Activated T-cell treated with anti-CD3 and anti-CD28 coated beads for 48 hours (primary cell): ENCODE measurements at regions not wholly inside any gene's neighbourhood (a gene's known extent, or its start where the extent isn't known, plus 50 kb on each side); places are given as distances from the start of the nearest gene placed in this dataset.
"Not testable (repeated sequence)": the region's sequence is repeated elsewhere in the genome, so short reads cannot be mapped to it uniquely, and the experiment has no call there.

Experiments
- DNase-seq: peaks from one replicate; pipeline ENCODE4 v3.0.0-alpha.2; 2020; ENCODE audit warnings: low read depth

DNA sequence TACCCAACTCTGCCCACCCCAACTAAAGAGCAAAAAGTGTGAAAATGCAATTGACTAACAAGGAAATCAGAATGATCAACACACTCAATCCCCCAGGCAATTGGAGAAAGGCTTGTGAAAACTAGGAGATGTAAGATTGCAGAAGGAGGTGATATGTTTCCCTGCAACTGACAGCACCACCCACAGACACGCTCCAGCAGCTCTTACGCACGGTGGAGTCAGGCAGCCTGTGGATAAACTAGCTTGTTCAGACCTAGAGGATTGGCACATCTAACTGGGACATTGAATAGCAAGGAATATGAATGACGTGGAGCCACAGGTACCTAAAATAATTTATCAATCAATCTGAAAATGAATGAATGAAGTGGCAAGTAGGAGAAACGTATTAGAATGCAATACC is 125.7 kb upstream of the MYO3A start:
- DNase-seq = no peak

DNA sequence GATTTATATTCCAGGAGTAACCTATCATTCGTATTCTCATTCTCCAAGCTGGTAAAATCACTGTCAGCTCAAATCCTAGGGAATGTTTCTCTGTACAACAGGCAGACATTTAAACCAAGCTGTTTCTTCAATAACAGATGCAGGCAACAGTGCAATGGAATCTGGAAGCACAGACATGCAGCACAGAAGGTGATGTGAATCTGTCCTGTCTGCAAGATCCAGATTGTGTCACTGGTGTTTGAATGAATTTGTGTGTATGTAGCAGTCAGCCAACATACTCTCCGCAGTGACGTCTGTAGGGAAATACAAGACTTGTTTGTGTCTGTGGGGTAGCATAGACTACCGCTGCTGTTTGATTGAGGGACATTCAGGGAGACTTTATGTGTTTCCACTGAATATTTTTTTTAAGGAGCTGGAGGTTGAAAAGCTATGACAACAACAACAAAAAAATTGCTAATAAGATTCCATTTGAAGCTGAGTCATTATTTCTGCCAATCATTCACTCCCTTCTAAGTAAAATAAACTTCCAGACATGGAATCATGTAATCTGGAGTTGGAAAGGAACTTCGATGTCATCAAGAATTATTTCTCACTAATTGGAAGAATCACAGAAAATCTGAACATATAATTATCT is 122.9 kb upstream of the MYO3A start:
- no peak for DNase-seq

DNA sequence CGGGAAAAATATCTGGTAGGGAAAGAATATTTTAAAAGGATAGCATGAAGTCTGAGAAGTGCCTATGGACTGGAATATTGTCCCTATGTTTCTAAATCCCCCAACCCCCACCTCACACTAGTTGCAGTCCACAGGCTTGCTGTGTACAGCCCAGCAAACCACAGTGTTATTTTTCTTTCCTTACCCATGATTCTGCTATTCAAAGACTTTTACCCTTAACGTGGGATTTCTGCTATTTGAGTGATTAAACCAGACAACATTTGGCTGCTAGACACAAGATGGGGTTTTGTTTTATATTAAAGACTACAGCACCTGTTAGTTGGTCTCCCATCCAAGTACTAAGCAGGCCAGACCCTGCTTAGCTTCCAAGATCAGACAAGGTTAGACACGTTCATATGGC is 120.5 kb upstream of the MYO3A start:
- no peak for DNase-seq

DNA sequence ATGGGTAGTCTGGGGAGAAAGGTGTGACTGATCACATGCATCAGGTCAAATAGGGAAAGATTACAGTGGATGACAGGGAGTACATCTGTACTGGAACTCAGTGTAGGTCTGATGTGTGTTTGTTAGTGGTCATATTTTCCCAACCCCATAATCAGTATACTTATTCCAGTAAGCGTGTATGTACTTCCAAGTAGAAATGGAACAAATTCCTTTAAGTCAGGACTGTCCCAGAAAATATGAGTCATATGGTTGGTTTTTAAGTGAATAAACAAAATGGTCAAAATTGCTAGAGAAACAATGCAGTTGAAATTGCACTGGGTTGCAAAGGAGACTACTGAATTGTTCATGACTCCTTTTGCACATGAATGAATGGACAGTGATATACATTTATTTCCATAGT is 118.8 kb upstream of the MYO3A start:
- no peak for DNase-seq

DNA sequence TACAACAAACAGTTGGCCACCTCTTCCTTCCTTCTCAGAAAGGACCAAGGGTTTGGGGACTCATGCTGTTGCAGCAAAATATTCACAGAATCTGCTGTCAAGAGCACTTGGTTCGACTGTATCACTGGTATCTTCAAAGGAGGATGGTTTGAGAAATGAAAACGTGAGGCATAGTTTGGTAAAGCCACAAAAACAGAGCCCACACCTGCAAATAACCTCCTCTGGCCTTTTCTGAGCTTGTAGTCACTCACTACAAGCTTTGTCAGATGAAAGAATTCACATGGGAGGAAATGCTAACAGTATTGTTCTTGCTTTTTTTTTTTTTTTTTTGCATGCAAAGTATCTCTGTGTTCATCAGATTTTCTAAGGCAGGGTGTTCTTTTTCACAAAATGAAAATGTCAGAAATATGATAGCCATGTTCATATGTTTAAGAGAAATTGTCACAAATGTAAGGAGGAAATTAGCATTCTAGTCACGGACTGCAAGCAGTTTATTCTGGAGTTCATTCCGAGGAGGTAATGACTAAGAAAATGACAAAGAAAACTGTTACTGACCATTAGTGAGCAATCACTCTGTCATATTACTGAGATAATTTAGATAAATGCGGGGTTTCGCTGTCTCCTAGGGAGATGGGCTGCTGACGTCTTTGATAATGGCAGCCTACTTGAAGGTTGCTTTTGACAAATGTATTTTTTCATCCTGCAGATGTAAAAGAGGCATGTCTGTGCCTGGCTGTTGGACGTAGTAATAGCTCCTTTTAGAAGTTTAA is 117.8 kb upstream of the MYO3A start:
- no peak for DNase-seq

DNA sequence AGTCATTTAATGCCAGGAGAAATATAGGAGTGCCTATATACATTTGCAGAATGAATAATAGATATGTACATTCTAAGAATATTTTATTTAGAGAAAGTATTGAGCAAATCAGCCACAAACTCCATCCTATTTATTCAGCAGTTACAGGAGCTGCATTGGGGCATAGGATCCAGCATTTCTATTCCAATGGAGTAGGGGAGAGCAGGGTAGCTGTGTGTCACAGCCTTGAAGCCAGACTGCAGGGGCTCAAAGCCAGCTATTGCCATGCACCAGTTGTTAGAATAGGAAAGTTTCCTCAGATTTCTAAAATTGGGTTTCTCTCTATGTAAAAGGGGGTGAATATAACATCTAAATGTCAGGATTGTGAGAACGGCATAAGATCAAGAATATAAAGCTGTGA is 116.8 kb upstream of the MYO3A start:
- no peak for DNase-seq

DNA sequence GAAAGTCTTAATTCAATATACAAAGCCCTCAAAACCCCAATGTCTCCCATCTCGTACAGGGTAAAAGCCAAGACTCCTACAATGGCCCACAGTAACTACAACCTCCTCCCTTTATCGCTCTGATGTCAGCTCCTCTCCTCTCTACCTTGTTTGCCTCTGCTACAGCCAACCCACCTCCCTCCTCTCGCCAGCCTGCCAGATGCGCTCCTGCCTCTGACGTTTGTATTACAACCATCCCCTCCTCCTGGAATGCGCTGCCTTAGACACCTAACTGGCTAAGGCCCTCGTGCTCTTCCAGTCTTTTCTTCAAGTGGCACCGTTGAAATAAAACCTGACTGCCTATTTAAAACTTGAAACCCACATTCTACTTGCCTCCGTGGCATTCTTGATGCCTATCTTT is 115.3 kb upstream of the MYO3A start:
- DNase-seq = no peak

DNA sequence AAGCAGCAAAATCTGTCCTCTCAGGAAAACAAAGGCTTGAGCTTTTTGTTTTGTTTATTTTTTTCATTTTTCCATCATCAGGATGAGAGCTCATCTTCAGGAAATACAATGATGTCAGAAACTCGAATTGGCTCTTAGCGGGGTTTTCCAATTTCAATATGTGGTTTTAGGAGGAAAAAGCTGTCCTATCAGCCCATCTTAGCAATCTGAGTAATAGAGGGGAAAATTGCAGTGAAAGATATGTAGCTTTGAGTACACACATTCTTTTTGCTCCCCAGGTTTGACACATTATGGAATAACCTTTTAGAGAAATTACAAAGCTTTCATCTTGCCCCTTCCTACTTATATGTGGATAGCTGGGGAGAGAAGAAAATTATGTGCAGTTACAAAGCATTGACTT is 113.6 kb upstream of the MYO3A start:
- DNase-seq = no peak

DNA sequence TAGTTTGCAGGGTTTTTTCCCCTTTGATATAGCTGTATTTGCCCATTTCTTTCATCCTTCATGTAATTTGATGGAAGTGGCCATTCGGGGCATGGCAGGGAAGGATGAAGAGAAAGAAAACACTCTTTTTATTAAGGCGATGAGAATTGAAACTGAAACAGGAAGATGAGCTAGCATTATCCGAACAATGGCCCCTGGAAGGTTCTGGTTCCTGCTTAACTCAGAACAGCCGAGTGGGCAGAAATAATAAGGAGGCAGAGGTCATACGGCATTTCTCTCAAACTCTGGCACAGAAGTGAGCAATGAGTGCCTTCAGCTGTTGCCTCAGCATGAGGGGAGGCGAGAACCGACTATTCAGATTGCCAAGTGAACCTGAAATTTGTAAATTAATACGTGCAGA is 113.2 kb upstream of the MYO3A start:
- DNase-seq = no peak

DNA sequence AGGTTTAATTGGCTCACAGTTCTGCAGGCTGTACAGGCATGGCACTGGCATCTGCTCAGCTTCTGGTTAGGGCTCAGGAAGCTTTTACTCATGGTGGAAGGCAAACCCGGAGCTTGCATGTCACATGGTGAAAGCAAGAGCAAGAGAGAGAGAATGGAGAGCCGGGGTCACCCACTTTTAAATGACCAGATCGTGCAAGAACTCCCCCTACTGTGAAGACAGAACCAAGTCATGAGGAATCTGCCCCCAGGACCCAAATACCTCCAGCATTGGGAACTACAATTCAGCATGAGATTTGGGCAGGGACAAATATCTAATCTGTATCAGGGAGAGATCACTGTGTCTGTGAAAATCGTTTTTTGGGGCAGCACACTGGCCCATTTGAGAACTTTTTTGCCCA is 110.0 kb upstream of the MYO3A start:
- no peak for DNase-seq

DNA sequence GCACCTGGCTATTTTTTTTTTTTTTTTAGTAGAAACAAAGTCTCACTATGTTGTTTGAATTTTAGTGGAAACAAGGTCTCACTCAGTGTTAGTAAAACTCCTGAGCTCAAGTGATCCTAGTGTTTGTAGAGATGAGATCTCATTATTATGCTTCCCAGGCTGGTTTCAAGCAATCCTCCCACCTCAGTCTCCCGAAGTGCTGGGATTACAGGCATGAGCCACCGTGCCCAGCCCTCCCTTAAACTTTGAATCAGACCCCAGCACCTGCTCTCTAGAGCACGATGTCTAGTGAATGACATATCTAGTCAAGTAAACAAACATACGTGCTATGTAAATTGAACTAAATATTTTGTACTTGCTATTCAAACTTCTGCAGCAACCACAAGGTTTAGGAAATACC is 105.6 kb upstream of the MYO3A start:
- no peak for DNase-seq

DNA sequence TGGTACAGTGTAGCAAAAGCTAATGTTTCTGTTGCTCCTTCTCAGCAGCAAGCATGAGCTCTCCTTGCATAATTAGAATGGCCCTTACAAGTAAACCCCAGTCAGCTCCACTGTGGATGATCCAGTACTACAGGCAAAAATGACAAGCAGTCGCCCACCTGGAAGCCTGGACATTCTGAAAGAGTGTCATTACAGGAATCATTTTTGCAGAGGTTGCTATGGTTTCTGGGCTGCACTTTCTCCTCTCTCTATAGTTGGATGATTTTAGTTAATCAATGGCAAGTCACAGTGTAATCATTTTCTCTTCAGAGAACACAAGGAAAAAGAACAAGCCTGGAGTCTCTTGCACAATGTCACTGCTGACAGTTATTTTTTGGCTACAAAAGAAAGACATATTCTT is 102.9 kb upstream of the MYO3A start:
- DNase-seq = no peak

DNA sequence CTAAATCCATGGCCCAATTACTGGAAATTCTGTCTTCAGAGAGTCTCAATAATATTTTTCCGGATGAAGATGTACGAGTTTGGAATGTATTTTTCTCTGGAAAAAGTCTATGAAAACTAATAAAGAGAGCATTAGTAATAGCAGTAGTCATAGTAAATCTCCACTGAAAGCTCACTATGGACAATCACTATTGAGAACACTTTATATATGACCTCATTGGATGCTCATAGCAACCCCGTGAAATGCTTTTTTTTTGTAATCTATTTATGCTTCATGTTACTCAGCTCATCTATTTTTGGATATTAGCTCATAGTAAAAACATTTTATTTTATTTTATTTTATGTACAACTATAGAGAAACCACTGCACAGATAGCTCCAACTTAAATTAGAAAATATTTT is 94.3 kb upstream of the MYO3A start:
- DNase-seq = no peak

DNA sequence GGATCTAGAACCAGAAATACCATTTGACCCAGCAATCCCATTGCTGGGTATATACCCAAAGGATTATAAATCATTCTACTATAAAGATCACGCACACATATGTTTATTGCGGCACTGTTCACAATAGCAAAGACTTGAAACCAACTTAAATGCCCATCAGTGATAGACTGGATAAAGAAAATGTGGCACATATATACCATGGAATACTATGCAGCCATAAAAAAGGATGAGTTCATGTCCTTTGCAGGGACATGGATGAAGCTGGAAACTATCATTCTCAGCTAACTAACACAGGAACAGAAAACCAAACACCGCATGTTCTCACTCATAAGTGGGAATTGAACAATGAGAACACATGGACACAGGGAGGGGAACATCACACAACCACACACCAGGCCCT is 93.2 kb upstream of the MYO3A start:
- not testable (repeated sequence) for DNase-seq

DNA sequence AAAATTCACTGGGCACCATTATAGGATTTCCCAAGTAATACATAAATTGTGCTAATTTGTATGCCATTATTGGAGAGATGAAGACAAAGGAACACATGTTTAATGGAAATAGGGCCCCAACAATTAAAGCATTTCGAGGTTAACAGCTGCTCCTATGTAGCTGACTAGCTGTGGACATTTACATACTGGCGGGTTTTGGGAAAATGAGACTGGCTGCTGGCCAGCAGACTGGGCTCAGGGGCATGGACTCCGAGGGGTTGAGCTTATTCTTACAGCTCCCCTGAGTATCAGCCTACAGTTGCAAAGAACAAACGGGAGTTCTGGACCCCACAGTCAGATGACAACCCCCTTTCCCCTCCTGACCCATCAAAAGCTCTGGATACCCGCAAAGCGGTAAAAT is 91.9 kb upstream of the MYO3A start:
- no peak for DNase-seq

DNA sequence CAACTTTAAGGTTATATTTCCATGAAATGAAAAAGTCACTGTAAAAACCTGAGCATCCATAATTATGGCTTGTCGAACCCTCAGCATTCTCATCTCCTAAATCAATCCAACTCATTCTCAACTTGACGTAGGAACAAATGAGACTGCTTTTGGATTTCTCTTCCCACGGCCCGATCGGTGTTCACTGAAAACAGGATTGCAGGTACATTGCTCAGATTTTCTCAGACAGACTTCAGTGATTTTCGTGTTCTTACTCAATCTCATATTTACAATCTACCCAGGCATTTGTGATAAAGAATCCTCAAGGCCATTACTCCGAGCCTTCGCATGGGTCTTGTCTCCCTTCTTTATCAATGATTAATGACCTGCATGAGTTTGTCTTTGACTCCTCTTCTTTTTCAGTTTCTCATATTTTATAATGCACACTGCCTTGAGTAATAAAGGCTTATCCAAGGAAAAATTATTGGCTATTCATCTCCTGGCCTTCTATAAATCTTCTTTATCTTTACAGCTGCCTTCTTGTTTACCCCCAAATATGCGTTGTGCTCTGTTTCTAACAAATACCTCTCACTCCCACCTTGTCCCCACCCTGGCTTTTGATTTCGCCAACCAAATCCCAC is 90.4 kb upstream of the MYO3A start:
- no peak for DNase-seq

DNA sequence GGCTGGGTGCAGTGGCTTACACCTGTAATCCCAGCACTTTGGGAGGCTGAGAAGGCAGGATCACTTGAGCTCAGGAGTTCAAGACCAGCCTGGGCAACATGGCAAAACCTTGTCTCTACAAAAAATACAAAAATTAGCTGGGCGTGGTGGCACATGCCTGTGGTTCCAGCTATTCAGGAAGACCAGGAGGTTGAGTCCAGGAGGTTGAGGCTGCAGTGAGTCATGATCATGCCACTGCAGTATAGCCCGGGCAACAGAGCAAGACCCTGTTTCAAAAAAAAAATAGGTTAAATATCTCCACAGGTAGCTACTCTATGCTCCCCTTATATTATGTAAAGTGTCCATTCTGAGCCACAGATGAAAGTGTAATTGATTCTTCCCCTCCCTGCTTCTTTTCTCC is 89.3 kb upstream of the MYO3A start:
- DNase-seq = not testable (repeated sequence)

DNA sequence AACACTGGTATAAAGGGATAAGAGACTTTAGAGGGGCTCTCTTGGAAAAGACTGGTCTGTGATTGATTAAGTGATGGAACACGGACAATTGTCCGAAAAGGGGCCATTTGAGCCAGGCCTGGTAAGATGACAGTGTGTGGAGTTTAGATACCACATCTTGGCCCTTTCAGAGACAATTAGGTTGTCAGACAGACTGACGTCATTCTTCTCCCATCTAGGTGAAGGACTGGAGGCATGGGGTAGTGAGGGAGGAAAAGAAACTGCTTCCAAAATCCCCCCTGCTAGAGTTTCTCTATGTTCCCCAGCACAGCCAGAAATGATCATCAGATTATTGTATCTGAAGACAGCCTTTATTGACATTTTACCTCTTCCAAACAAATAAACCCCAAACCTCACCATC is 84.8 kb upstream of the MYO3A start:
- DNase-seq = no peak

DNA sequence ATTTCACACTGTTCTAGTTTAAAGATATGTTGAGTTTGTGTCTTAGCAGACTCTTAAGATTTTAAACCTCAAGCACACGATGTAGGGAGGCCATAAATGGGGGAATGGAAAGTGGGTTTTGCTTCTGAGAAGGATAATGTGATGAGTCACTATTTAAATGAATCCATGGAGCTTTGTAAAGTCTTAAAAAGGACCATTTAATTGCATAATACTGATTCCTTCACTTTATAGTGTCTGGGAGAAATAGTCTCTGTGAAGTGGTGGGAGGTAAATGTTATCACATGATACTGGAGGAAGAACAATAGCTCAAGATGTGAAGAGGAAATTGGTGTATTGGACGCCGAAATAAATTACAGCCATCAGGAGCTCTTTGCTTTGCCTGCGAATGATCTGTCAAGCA is 84.0 kb upstream of the MYO3A start:
- DNase-seq = no peak

DNA sequence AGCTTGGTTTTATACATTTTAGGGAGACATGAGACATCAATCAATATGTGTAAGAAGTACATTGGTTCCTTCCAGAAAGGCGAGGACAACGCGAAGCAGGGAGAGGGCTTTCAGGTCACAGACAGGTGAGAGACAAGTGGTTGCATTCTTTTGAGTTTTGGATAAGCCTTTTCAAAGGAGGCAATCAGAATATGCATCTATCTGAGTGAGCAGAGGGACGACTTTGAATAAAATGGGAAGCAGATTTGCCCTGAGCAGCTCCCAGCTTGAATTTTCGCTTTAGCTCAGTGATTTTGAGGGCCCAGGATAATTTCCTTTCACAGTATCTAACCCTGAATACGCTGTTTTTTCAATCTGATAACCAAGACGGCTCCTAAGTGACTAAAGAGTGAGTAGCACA is 82.5 kb upstream of the MYO3A start:
- DNase-seq = no peak

DNA sequence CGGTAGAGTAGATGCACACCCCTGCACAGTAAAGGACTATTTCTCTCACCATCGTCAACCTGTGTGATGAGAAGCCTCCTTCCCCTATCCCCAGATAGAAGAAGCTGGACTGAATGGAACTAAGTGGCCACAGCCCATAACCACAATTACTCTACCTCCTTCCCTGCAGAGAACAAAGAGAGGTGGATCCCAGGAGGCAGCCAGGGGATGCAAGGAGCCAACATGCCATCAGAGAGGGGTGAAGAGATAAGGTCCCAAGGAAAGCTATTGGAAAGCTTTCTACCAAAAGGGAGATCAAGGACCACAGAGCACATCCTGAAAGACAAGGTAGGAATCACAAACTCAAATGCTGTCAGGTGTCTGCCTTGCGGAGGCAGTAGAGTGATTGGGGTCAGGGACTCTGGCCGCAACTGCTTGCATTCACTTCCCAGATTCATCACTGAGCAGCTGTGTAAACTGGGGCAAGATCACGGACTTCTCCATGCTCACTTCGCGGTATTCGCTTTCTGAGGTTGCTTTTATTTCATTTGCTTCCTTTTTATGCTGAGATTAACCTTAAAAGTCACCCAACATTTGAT is 81.6 kb upstream of the MYO3A start:
- no peak for DNase-seq

DNA sequence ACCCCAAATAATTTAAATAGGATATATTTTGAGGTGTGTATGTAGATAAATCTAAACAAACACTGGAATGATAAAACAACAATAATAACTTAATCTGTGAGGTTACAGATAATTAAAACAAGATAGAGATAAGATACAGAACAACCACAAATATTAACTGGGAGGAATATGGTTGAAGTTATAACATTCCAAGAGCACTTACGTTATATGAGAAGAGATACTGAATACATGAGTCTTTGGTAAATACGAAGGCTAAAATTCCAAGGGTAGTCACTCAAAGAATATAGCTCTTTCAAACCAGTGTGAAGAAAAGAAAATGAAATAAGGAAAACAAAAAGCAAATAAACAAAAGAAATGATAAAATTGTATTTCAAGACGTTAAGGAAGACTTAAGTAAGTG is 76.0 kb upstream of the MYO3A start:
- DNase-seq = no peak

DNA sequence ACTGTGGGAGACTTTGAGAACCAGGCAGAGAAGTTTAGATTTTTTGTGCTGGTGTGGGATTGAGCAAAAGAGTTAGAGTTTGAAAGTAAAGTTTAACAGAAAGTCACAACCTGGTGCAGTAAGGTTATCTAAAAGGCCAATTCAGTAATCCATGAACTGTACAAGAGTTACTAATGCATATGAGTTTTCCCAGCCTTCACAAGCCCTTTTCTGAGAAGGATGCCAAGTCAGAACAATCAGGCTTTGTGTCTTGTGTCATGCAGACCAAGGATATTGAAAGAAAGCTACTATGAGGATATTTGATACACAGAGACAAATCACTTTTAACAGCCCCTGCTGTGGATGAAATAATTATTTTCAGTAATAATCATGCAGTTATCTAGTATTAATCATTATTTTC is 68.8 kb upstream of the MYO3A start:
- no peak for DNase-seq
